ENCODE measurements at regions not wholly inside any gene's neighbourhood (a gene's known extent, or its start where the extent isn't known, plus 50 kb on each side); places are given as distances from the start of the nearest gene placed in this dataset.

GRCh38 chr3:177300842-177301241, 103.6 kb upstream of the TBL1XR1 start:
- no peak for DNase-seq (ENCODE audit: low spot score)

- no peak for DNase-seq (ENCODE audit: low spot score)
These were observed 109.0 kb upstream of the TBL1XR1 start for GRCh38 chr3:177306252-177306651.

GRCh38 chr3:177307391-177307790, 110.1 kb upstream of the TBL1XR1 start:
- no peak for DNase-seq (ENCODE audit: low spot score)

GRCh38 chr3:177307826-177308225, 110.5 kb upstream of the TBL1XR1 start:
- DNase-seq (ENCODE audit: low spot score) = no peak

GRCh38 chr3:177308286-177308685, 111.0 kb upstream of the TBL1XR1 start:
- DNase-seq (ENCODE audit: low spot score) = no peak

GRCh38 chr3:177308911-177309310, 111.6 kb upstream of the TBL1XR1 start:
- no peak for DNase-seq (ENCODE audit: low spot score)

GRCh38 chr3:177312491-177312890, 115.2 kb upstream of the TBL1XR1 start:
- no peak for DNase-seq (ENCODE audit: low spot score)

GRCh38 chr3:177314897-177315296, 117.6 kb upstream of the TBL1XR1 start:
- DNase-seq (ENCODE audit: low spot score) = no peak

- no peak for DNase-seq (ENCODE audit: low spot score)
These were observed 120.0 kb upstream of the TBL1XR1 start for GRCh38 chr3:177317247-177317646.

DNA sequence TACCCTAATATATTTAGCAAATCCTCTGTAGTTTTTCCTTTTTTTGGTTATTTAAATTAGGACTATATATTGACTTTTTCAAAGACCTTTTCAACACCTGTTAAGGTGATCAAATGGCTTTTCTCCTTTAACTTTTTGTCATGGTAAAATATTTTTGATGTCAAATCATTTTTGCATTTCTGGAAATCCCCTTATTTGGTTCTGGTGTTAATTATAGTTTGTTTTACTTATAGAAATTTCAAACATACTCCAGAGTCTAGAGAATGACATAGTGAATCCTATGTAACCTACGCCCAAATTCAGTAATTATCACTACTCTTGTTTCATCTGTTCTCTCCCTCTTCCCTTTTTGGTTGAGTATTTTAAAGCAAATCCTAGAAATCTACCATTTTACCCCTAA, 121.3 kb upstream of the TBL1XR1 start:
- DNase-seq (ENCODE audit: low spot score) = no peak

- no peak for DNase-seq (ENCODE audit: low spot score)
These were observed 123.5 kb upstream of the TBL1XR1 start for GRCh38 chr3:177320765-177321247.

GRCh38 chr3:177321819-177322218, 124.5 kb upstream of the TBL1XR1 start:
- DNase-seq (ENCODE audit: low spot score) = no peak

- no peak for DNase-seq (ENCODE audit: low spot score)
These were observed 125.6 kb upstream of the TBL1XR1 start for GRCh38 chr3:177322881-177323280.

DNA sequence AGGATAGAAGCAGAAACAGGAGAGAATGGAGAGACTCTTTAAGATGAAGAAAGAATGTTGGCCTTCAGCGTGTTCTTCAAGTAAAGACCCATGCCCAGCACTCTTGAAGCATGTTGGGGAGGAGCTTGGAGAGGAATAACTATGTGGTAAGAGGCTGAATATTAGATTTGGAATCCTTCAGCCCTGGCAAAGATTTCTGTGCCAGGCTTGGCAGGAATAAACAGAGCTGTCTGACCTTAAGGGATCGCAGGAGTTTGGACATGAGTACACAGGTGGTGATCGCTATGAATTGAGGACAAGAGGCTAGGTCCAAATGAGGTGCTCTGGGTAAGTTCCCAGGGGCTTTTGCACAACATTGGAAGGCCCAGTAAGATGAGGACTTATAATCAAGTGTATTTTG, 132.6 kb upstream of the TBL1XR1 start:
- no peak for DNase-seq (ENCODE audit: low spot score)

DNA sequence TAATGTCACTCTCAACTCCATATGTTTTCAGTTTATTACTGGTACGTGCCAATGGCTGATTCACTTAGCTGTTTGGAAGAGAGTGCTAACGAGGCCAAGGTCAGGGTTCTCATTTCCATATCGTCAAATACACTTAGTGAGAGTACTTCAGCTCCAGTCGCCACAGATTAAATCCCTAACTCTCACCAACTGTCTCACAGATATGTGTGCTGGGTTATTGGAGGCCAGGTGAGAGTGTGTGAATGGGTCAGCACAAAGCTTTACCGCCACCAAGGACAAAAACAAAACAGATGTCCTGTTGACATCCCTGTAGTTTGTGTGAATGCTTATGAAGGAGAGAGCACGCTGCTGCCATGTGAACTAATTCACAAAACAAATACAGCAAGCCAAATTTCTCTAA, 133.5 kb upstream of the TBL1XR1 start:
- DNase-seq (ENCODE audit: low spot score) = no peak

GRCh38 chr3:177331203-177331835, 134.0 kb upstream of the TBL1XR1 start:
- DNase-seq (ENCODE audit: low spot score) = no peak

DNA sequence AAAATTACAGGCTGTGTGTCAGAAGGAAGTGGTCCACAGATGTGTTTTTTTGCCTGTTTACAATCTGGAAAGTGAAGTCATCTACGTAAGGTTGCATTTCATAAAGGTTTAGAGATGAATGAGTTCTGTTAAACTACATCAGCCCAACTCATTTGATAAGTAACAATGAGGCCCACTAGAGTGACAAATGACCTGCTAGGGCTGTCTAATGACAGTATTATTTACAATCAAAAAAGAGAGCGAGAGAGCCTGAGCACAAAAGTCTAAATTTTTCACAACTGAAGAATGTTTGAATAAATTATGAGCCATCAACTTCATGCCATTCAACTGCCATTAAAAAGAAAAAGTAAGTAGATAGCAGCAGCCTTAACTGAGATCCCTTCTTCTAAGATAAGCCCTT, 135.7 kb upstream of the TBL1XR1 start:
- DNase-seq (ENCODE audit: low spot score) = no peak

GRCh38 chr3:177333533-177334520, 136.5 kb upstream of the TBL1XR1 start:
- no peak for DNase-seq (ENCODE audit: low spot score)

- no peak for DNase-seq (ENCODE audit: low spot score)
These were observed 137.5 kb upstream of the TBL1XR1 start for GRCh38 chr3:177334803-177335202.

- DNase-seq (ENCODE audit: low spot score) = peak; percentile 65
These were observed 138.4 kb upstream of the TBL1XR1 start for GRCh38 chr3:177335728-177336127.

- DNase-seq (ENCODE audit: low spot score) = no peak
These were observed 139.7 kb upstream of the TBL1XR1 start for GRCh38 chr3:177336873-177337450.

- no peak for DNase-seq (ENCODE audit: low spot score)
These were observed 140.5 kb upstream of the TBL1XR1 start for GRCh38 chr3:177337541-177338331.
